Small intestine (tissue), 7 donors: ENCODE measurements at regions not wholly inside any gene's neighbourhood (a gene's known extent, or its start where the extent isn't known, plus 50 kb on each side); places are given as distances from the start of the nearest gene placed in this dataset.

Source experiments
- DNase-seq, 2 donors: peaks; one replicate each; pipeline versions ENCODE4 v3.0.0 to v3.0.0-alpha.2; 2013
- FAIRE-seq: peaks from 2 replicates; lab custom pipeline; 2012; peaks lifted over from hg19 to GRCh38; lab: Jason Lieb, UNC
- H3K27ac ChIP-seq, 3 donors: one replicate each; pipeline ENCODE4 v1.5.1; 2013; ENCODE audit warnings: low read length in 2 of 3, mild to moderate bottlenecking in 2 of 3, control low read depth in 1 of 3, inconsistent platforms in 1 of 3, low read depth in 1 of 3, moderate library complexity in 1 of 3
- H3K27me3 ChIP-seq, 3 donors: one replicate each; pipeline ENCODE4 v1.6.1; 2013; ENCODE audit warnings: low read length in 3 of 3, inconsistent platforms in 1 of 3; ENCODE audit not compliant: control insufficient read depth in 3 of 3, insufficient read depth in 3 of 3
- H3K36me3 ChIP-seq, 3 donors: one replicate each; pipeline ENCODE4 v1.6.1; 2013; ENCODE audit warnings: low read length in 3 of 3, inconsistent platforms in 1 of 3, low read depth in 1 of 3, mild to moderate bottlenecking in 1 of 3, moderate library complexity in 1 of 3; ENCODE audit not compliant: control insufficient read depth in 3 of 3, insufficient read depth in 2 of 3
- H3K4me1 ChIP-seq, 3 donors: one replicate each; pipeline ENCODE4 v1.6.1; 2013; ENCODE audit warnings: low read length in 2 of 3, inconsistent platforms in 1 of 3, low read depth in 1 of 3, mild to moderate bottlenecking in 1 of 3, moderate library complexity in 1 of 3; ENCODE audit not compliant: control insufficient read depth in 3 of 3, insufficient read depth in 2 of 3
- H3K4me3 ChIP-seq, 3 donors: one replicate each; pipeline ENCODE4 v1.5.1; 2013; ENCODE audit warnings: low read length in 3 of 3, control low read depth in 1 of 3, inconsistent platforms in 1 of 3, low read depth in 1 of 3, mild to moderate bottlenecking in 1 of 3, moderate library complexity in 1 of 3
- H3K9me3 ChIP-seq, 2 donors: one replicate each; pipeline ENCODE4 v1.6.1; 2013; ENCODE audit warnings: low read depth in 1 of 2, low read length in 1 of 2; ENCODE audit not compliant: control insufficient read depth in 2 of 2, insufficient read depth in 1 of 2
- WGBS, 3 donors: extraction: QIAGEN DNeasy Blood & Tissue Kit; methylation state at CpG; one replicate each; pipeline ENCODE4 v1.1.7; 2013; 5-methylcytosine and 5-hydroxymethylcytosine counted together
- donor health status: healthy with polysubstance abuse.
- donor health status: control.
- donor health status: control.
- donor health status: Bipolar disorder and iron deficiency.
- donor health status: healthy.

- H3K27ac ChIP-seq, result no peak overlapping the region
- no peaks in the 10 kb centered on the region for H3K36me3 ChIP-seq
- H3K27me3 ChIP-seq, result no peaks in the 10 kb centered on the region
- peaks cover 0 to under 1% of the 10 kb centered on the region in 2 donors for H3K9me3 ChIP-seq
- DNase-seq (no peak), FAIRE-seq (no peak)
- H3K4me1 ChIP-seq, result no peaks in the 10 kb centered on the region
- no peak overlapping the region for H3K4me3 ChIP-seq
- 86 to 88% (median 86%) methylated on average over 1 of the region's 1 CpG for WGBS, 3 donors
Measured at GRCh38 chr13:48840366-48840765, 135.3 kb upstream of the FNDC3A start.

GRCh38 chr13:48842316-48842715 lies 133.4 kb upstream of the FNDC3A start:
- H3K27me3 ChIP-seq, result no peaks in the 10 kb centered on the region
- FAIRE-seq (no peak), DNase-seq (no peak)
- no peaks in the 10 kb centered on the region for H3K4me1 ChIP-seq
- no peak overlapping the region for H3K27ac ChIP-seq
- no peaks in the 10 kb centered on the region for H3K9me3 ChIP-seq
- H3K36me3 ChIP-seq, result no peaks in the 10 kb centered on the region
- H3K4me3 ChIP-seq, result no peak overlapping the region

- no peaks in the 10 kb centered on the region for H3K27me3 ChIP-seq
- no peak for FAIRE-seq
- H3K27ac ChIP-seq, result no peak overlapping the region
- no peak overlapping the region for H3K4me3 ChIP-seq
- H3K4me1 ChIP-seq, result no peaks in the 10 kb centered on the region
- no peaks in the 10 kb centered on the region for H3K36me3 ChIP-seq
- no peaks in the 10 kb centered on the region for H3K9me3 ChIP-seq
- DNase-seq, result no peak
- WGBS, 3 donors, result 70 to 84% (median 84%) methylated on average over 3 of the region's 3 CpGs
Measured at GRCh38 chr13:48843630-48844380, 131.9 kb upstream of the FNDC3A start.

GRCh38 chr13:48844676-48845075 lies 131.0 kb upstream of the FNDC3A start:
- no peaks in the 10 kb centered on the region for H3K36me3 ChIP-seq
- H3K9me3 ChIP-seq, result no peaks in the 10 kb centered on the region
- H3K4me3 ChIP-seq, result no peak overlapping the region
- H3K27me3 ChIP-seq, result no peaks in the 10 kb centered on the region
- H3K27ac ChIP-seq, result no peak overlapping the region
- FAIRE-seq (no peak), DNase-seq (no peak)
- WGBS, 3 donors, result 85 to 92% (median 86%) methylated on average over 2 of the region's 2 CpGs
- H3K4me1 ChIP-seq, result no peaks in the 10 kb centered on the region

GRCh38 chr13:48849515-48849914 lies 126.2 kb upstream of the FNDC3A start:
- 81 to 92% (median 91%) methylated on average over 5 of the region's 5 CpGs for WGBS, 3 donors

GRCh38 chr13:48851707-48852106 lies 124.0 kb upstream of the FNDC3A start:
- Histone ChIP-seq H3K9me3 (no peaks in the 10 kb centered on the region), H3K36me3 (no peaks in the 10 kb centered on the region), H3K27ac (no peak overlapping the region), H3K4me3 (no peak overlapping the region), H3K4me1 (no peaks in the 10 kb centered on the region), H3K27me3 (no peaks in the 10 kb centered on the region)
- FAIRE-seq (no peak), DNase-seq (no peak)
- 68 to 93% (median 75%) methylated on average over 2 of the region's 2 CpGs for WGBS, 3 donors

More at GRCh38 chr13:48849515-48849914, 126.2 kb upstream of the FNDC3A start:
- no peaks in the 10 kb centered on the region for H3K4me1 ChIP-seq
- H3K9me3 ChIP-seq, result no peaks in the 10 kb centered on the region
- no peak for FAIRE-seq
- H3K4me3 ChIP-seq, result no peak overlapping the region
- no peaks in the 10 kb centered on the region for H3K36me3 ChIP-seq
- no peak overlapping the region for H3K27ac ChIP-seq
- H3K27me3 ChIP-seq, result no peaks in the 10 kb centered on the region
- no peak for DNase-seq

GRCh38 chr13:48852911-48853727 lies 122.6 kb upstream of the FNDC3A start:
- Histone ChIP-seq H3K36me3 (no peaks in the 10 kb centered on the region), H3K4me3 (no peak overlapping the region), H3K4me1 (no peaks in the 10 kb centered on the region), H3K27ac (peak overlapping the region in 1 of 3 donors; percentile 29), H3K9me3 (no peaks in the 10 kb centered on the region), H3K27me3 (no peaks in the 10 kb centered on the region)
- 68 to 73% (median 72%) methylated on average over 8 of the region's 8 CpGs for WGBS, 3 donors
- DNase-seq (no peak), FAIRE-seq (no peak)

- Histone ChIP-seq H3K9me3 (no peaks in the 10 kb centered on the region), H3K4me3 (no peak overlapping the region), H3K36me3 (no peaks in the 10 kb centered on the region), H3K4me1 (peaks cover 0 to 5% (median 0%) of the 10 kb centered on the region in 3 donors), H3K27ac (peak overlapping the region in 1 of 3 donors; percentile 29), H3K27me3 (no peaks in the 10 kb centered on the region)
- FAIRE-seq (no peak), DNase-seq (peak in 1 of 2 donors; percentile 25)
- 39 to 82% (median 45%) methylated on average over 5 of the region's 5 CpGs for whole genome bisulfite sequencing, 3 donors
Measured at GRCh38 chr13:48853728-48854102, 122.0 kb upstream of the FNDC3A start.
